HCT116 (cell line): ENCODE measurements at regions not wholly inside any gene's neighbourhood (a gene's known extent, or its start where the extent isn't known, plus 50 kb on each side); places are given as distances from the start of the nearest gene placed in this dataset.

ENCODE experiments used
- ATAC-seq: fragments of 200-7000 bp; cut with Tn5 transposase; 2 replicates; pipeline ENCODE4 v1.9.1; 2020; ENCODE audit warnings: mild to moderate bottlenecking, moderate library complexity
- BruUV-seq: library from RNA; stranded (reverse); fragments of 400-500 nt; replicated peaks from 2 replicates; lab custom pipeline; 2021; lab: Mats Ljungman, UMichigan
- CTCF ChIA-PET: fragments of 300-600 bp; sonication (Branson Sonifier 250); formaldehyde crosslinking; loops from one replicate; lab custom pipeline; 2021; ENCODE audit warnings: antibody characterized with exemption; lab: Charles Lee
- POLR2A ChIA-PET: fragments of 300-600, 350-600 bp; sonication (Branson Sonifier 250); formaldehyde crosslinking; loops from one replicate; lab custom pipeline; 2021; ENCODE audit warnings: antibody characterized with exemption; lab: Charles Lee
- RAD21 ChIA-PET, 2 experiments: fragments of 300-600 bp; sonication (Branson Sonifier 250); formaldehyde crosslinking; loops; one replicate each; lab custom pipeline; 2023; ENCODE audit warnings: low total read pairs in 2 of 2; ENCODE audit not compliant: uncharacterized antibody in 2 of 2, unreplicated experiment in 2 of 2, low non-redundant PET in 1 of 2; lab: Charles Lee
- DNase-seq: peaks from one replicate; pipeline ENCODE4 v3.0.0-alpha.2; 2010; ENCODE audit warnings: low read depth, low spot score
- H2AFZ ChIP-seq: fragments of 200-600 bp; shearing (Covaris generic), sonication (generic); 2 replicates; pipeline ENCODE4 v1.6.1; 2017; ENCODE audit warnings: low read depth, mixed run types, mixed read lengths, antibody characterized with exemption, low read length; ENCODE audit not compliant: poor library complexity, severe bottlenecking
- H3K27ac ChIP-seq: 2 replicates; pipeline ENCODE4 v1.5.1; 2012; ENCODE audit warnings: low read depth, low read length
- H3K27me3 ChIP-seq: fragments of 200-600 bp; sonication (generic); 2 replicates; pipeline ENCODE4 v1.6.1; 2016; ENCODE audit warnings: mixed run types, low read length, mixed read lengths; ENCODE audit not compliant: insufficient read depth
- H3K36me3 ChIP-seq, 2 experiments: fragments of 200-500 bp in 1 of 2; fragments of 200-600 bp in 1 of 2; sonication (Bioruptor generic) in 1 of 2; sonication (generic) in 1 of 2; 2 replicates each; pipeline versions ENCODE4 v1.5.1 to v1.6.1; 2014 to 2016; ENCODE audit warnings: low read length in 2 of 2, inconsistent platforms in 1 of 2, mixed read lengths in 1 of 2, mixed run types in 1 of 2; ENCODE audit not compliant: insufficient read depth in 2 of 2, control insufficient read depth in 1 of 2
- H3K4me1 ChIP-seq, 2 experiments: fragments of 200-600 bp in 1 of 2; sonication (generic) in 1 of 2; 2 replicates each; pipeline versions ENCODE4 v1.5.1 to v1.6.1; 2012 to 2017; ENCODE audit warnings: low read length in 2 of 2, inconsistent platforms in 1 of 2, mild to moderate bottlenecking in 1 of 2, mixed read lengths in 1 of 2, mixed run types in 1 of 2, moderate library complexity in 1 of 2; ENCODE audit not compliant: insufficient read depth in 2 of 2, control insufficient read depth in 1 of 2
- H3K4me2 ChIP-seq: fragments of 200-600 bp; sonication (generic); 2 replicates; pipeline ENCODE4 v1.6.1; 2017; ENCODE audit warnings: mixed run types, low read length, mixed read lengths
- H3K4me3 ChIP-seq, 2 experiments: fragments of 200-600 bp in 1 of 2; sonication (generic) in 1 of 2; replicated peaks in 1 of 2; 2 replicates each; pipeline ENCODE4 v1.5.1; 2011 to 2016; ENCODE audit warnings: low read length in 2 of 2, control low read depth in 1 of 2, low read depth in 1 of 2, mild to moderate bottlenecking in 1 of 2, mixed read lengths in 1 of 2, mixed run types in 1 of 2
- H3K79me2 ChIP-seq: fragments of 200-600 bp; sonication (generic); 2 replicates; pipeline ENCODE4 v1.6.1; 2017; ENCODE audit warnings: mild to moderate bottlenecking, mixed run types, low read length, moderate library complexity, mixed read lengths; ENCODE audit not compliant: insufficient read depth
- H3K9ac ChIP-seq: fragments of 200-600 bp; sonication (generic); 2 replicates; pipeline ENCODE4 v1.6.1; 2016; ENCODE audit warnings: low read length, mixed read lengths
- H3K9me2 ChIP-seq: fragments of 200-600 bp; sonication (generic), shearing (Covaris generic); 2 replicates; pipeline ENCODE4 v1.6.1; 2017; ENCODE audit warnings: mixed run types, mild to moderate bottlenecking, moderate library complexity; ENCODE audit not compliant: insufficient read depth
- H3K9me3 ChIP-seq, 2 experiments: fragments of 200-500 bp in 1 of 2; fragments of 200-600 bp in 1 of 2; sonication (Bioruptor generic) in 1 of 2; sonication (generic) in 1 of 2; 2 replicates each; pipeline ENCODE4 v1.6.1; 2014 to 2017; ENCODE audit warnings: low read length in 2 of 2, mixed read lengths in 2 of 2, inconsistent platforms in 1 of 2, low read depth in 1 of 2, mild to moderate bottlenecking in 1 of 2, mixed run types in 1 of 2, moderate library complexity in 1 of 2; ENCODE audit not compliant: control insufficient read depth in 1 of 2, insufficient read depth in 1 of 2
- H4K20me1 ChIP-seq: fragments of 200-600 bp; sonication (generic), shearing (Covaris generic); 2 replicates; pipeline ENCODE4 v1.6.1; 2017; ENCODE audit warnings: mixed run types, mild to moderate bottlenecking, moderate library complexity; ENCODE audit not compliant: insufficient read depth
- ELF1 ChIP-seq: IDR thresholded peaks from 2 replicates; pipeline ENCODE4 v1.6.1; 2012; ENCODE audit warnings: low read depth, borderline replicate concordance
- EZH2phosphoT487 ChIP-seq: fragments of 200-600 bp; IDR thresholded peaks from 2 replicates; pipeline ENCODE4 v1.6.1; 2018; ENCODE audit warnings: antibody characterized with exemption, borderline replicate concordance
- FOSL1 ChIP-seq: IDR thresholded peaks from 2 replicates; pipeline ENCODE4 v1.6.1; 2012; ENCODE audit warnings: low read depth
- RAD21 ChIP-seq: IDR thresholded peaks from 2 replicates; pipeline ENCODE4 v1.6.1; 2012; ENCODE audit warnings: low read depth, mild to moderate bottlenecking
- YY1 ChIP-seq: IDR thresholded peaks from 2 replicates; pipeline ENCODE4 v1.6.1; 2011; ENCODE audit warnings: low read length, low read depth, moderate library complexity, mild to moderate bottlenecking; ENCODE audit not compliant: insufficient replicate concordance; ENCODE audit errors: extremely low read depth
- intact Hi-C: fragments of 100-400 bp; cut with micrococcal nuclease; formaldehyde crosslinking; loops from 2 replicates; pipeline ENCODE4 v1.10.0; 2022
- TF ChIP-seq, protein P1 (sequence below), 3 experiments: fragments of 200-600 bp in 1 of 3; sonication (generic) in 1 of 3; IDR thresholded peaks in 2 of 3; conservative IDR thresholded peaks in 1 of 3; 2 replicates each; pipeline ENCODE4 v1.5.1; 2012 to 2017; ENCODE audit warnings: low read depth in 2 of 3, low read length in 2 of 3, antibody characterized with exemption in 1 of 3, borderline replicate concordance in 1 of 3, control low read depth in 1 of 3, mild to moderate bottlenecking in 1 of 3, mixed read lengths in 1 of 3, mixed run types in 1 of 3, moderate library complexity in 1 of 3; ENCODE audit not compliant: insufficient read depth in 1 of 3

DNA sequence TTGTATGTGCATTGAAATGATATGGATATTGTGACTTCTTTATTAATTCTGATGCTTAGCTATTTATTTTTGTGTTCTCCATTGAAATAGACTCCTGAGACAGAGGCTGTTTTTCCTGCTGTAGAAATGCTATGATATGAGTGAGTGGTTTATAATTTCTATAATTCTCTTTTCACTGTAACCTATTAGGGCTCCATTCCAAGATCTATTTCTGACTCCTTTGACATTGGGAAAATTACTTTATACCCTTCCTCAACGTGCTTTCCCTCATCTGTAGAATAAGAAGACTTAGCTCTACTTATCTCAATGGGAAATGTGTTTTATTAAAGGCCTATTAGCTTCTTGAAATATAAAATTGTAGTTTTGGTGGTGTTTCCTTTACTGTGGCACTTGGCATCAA is 144.5 kb upstream of the RPRM start:
- no peak for TF ChIP-seq YY1
- TF ChIP-seq EZH2phosphoT487 = no peak
- no peak for TF ChIP-seq ELF1
- TF ChIP-seq, all 23 proteins: peak for 0
- no peak for ATAC-seq
- Histone ChIP-seq H3K9me2 (no peaks in the 10 kb centered on the region), H3K79me2 (no peaks in the 10 kb centered on the region), H3K9me3 (no peaks in the 10 kb centered on the region), H3K4me2 (no peak overlapping the region), H3K36me3 (no peaks in the 10 kb centered on the region), H3K27ac (no peak overlapping the region), H3K4me1 (no peaks in the 10 kb centered on the region), H2AFZ (no peak overlapping the region), H3K9ac (no peak overlapping the region), H3K4me3 (no peak overlapping the region), H3K27me3 (no peaks in the 10 kb centered on the region), H4K20me1 (no peaks in the 10 kb centered on the region)
- no TSS peak for BruUV-seq
- ChIA-PET CTCF (interaction anchor here (0.7 kb wide), 1 partner anchor 622 kb away, joined by 3 read pairs; no protein-coding TSS in a partner anchor), POLR2A (no interaction called here), RAD21 (no interaction called here)
- no peak for DNase-seq
- intact Hi-C loops = no loop called here

DNA sequence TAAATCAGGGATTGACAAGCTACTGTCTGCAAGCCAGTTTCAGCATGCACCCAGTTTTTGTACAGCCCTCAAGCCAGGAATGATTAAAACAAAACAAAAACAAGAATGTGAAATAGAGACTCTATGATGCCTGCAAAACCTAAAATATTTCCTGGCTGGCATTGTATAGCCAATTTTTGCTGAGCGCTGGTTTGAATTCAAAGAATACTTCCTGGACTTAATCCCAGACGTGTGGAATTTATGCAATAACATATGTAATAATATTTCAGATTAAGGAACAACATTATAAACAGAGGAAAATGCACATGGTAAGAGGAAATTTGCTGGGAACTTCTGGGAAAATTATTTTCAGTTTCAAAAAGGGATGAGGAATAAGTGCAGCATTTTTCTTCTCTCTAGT is 148.1 kb upstream of the RPRM start:
- ChIA-PET POLR2A (no interaction called here), CTCF (no interaction called here), RAD21 (no interaction called here)
- Histone ChIP-seq H3K9ac (no peak overlapping the region), H3K79me2 (no peaks in the 10 kb centered on the region), H3K9me2 (no peaks in the 10 kb centered on the region), H3K4me2 (no peak overlapping the region), H4K20me1 (no peaks in the 10 kb centered on the region), H3K36me3 (no peaks in the 10 kb centered on the region), H3K4me1 (no peaks in the 10 kb centered on the region), H3K4me3 (no peak overlapping the region), H2AFZ (no peak overlapping the region), H3K27me3 (no peaks in the 10 kb centered on the region), H3K9me3 (no peaks in the 10 kb centered on the region), H3K27ac (no peak overlapping the region)
- intact Hi-C loops = no loop called here
- no TSS peak for BruUV-seq
- TF ChIP-seq, protein P1, sequence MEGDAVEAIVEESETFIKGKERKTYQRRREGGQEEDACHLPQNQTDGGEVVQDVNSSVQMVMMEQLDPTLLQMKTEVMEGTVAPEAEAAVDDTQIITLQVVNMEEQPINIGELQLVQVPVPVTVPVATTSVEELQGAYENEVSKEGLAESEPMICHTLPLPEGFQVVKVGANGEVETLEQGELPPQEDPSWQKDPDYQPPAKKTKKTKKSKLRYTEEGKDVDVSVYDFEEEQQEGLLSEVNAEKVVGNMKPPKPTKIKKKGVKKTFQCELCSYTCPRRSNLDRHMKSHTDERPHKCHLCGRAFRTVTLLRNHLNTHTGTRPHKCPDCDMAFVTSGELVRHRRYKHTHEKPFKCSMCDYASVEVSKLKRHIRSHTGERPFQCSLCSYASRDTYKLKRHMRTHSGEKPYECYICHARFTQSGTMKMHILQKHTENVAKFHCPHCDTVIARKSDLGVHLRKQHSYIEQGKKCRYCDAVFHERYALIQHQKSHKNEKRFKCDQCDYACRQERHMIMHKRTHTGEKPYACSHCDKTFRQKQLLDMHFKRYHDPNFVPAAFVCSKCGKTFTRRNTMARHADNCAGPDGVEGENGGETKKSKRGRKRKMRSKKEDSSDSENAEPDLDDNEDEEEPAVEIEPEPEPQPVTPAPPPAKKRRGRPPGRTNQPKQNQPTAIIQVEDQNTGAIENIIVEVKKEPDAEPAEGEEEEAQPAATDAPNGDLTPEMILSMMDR (IDR thresholded peaks at IDR 0.05 in 2 of 3, conservative IDR thresholded peaks at IDR 0.05 in 1 of 3; ENCODE audit: borderline replicate concordance in 1 of 3, insufficient read depth in 1 of 3, low read depth in 2 of 3, low read length in 2 of 3) = no peak
- TF ChIP-seq RAD21 (no peak), FOSL1 (no peak)
- no peak for DNase-seq
- ATAC-seq = no peak
